H1 (cell line): ENCODE measurements at regions not wholly inside any gene's neighbourhood (a gene's known extent, or its start where the extent isn't known, plus 50 kb on each side); places are given as distances from the start of the nearest gene placed in this dataset.

Source experiments
- CTCF ChIA-PET: fragments of 300-600 bp; sonication (Branson Sonifier 250); formaldehyde crosslinking; loops from one replicate; lab custom pipeline; 2021; ENCODE audit not compliant: partially characterized antibody; lab: Charles Lee
- POLR2A ChIA-PET: fragments of 300-600 bp; sonication (Branson Sonifier 250); formaldehyde crosslinking; loops from one replicate; lab custom pipeline; 2021; ENCODE audit warnings: inconsistent platforms; ENCODE audit not compliant: partially characterized antibody; lab: Charles Lee
- DNase-seq, 2 experiments: peaks; one replicate each; pipeline versions ENCODE4 v3.0.0 to v3.0.0-alpha.2; 2010 to 2022; ENCODE audit warnings: low spot score in 2 of 2, low read depth in 1 of 2, mixed read lengths in 1 of 2
- FAIRE-seq: peaks from 2 replicates; lab custom pipeline; 2011; peaks lifted over from hg19 to GRCh38; lab: Jason Lieb, UNC
- H2AFZ ChIP-seq: 2 replicates; pipeline ENCODE4 v1.8.1; 2012; ENCODE audit warnings: low read length, inconsistent platforms
- H2AK5ac ChIP-seq: 2 replicates; pipeline ENCODE4 v1.6.1; 2013; ENCODE audit warnings: low read depth, low read length
- H2BK120ac ChIP-seq: replicated peaks from 2 replicates; pipeline ENCODE3; 2013; ENCODE audit warnings: low read depth, low read length, inconsistent platforms
- H2BK12ac ChIP-seq: 2 replicates; pipeline ENCODE4 v1.6.1; 2013; ENCODE audit warnings: low read depth, low read length
- H2BK15ac ChIP-seq: 2 replicates; pipeline ENCODE4 v1.6.1; 2013; ENCODE audit warnings: low read length
- H2BK20ac ChIP-seq: 2 replicates; pipeline ENCODE4 v1.6.1; 2013; ENCODE audit warnings: low read length
- H2BK5ac ChIP-seq: 2 replicates; pipeline ENCODE4 v1.6.1; 2013; ENCODE audit warnings: low read depth, low read length
- H3K14ac ChIP-seq: 2 replicates; pipeline ENCODE4 v1.6.1; 2013; ENCODE audit warnings: inconsistent platforms; ENCODE audit not compliant: insufficient read length
- H3K18ac ChIP-seq: 2 replicates; pipeline ENCODE4 v1.6.1; 2013; ENCODE audit warnings: low read length; ENCODE audit errors: extremely low read depth
- H3K23ac ChIP-seq: 2 replicates; pipeline ENCODE4 v1.6.1; 2013; ENCODE audit warnings: inconsistent platforms; ENCODE audit not compliant: insufficient read length
- H3K23me2 ChIP-seq: 2 replicates; pipeline ENCODE4 v1.6.1; 2013; ENCODE audit warnings: low read depth, low read length
- H3K27ac ChIP-seq: 2 replicates; pipeline ENCODE4 v1.6.1; 2011; ENCODE audit warnings: low read depth, low read length, inconsistent platforms
- H3K27me3 ChIP-seq, 4 experiments: replicated peaks in 1 of 4; 1 replicate in 1 of 4; 2 replicates in 3 of 4; pipeline versions ENCODE4 v1.6.1 to v1.8.1; 2011 to 2013; ENCODE audit warnings: low read length in 3 of 4, mild to moderate bottlenecking in 3 of 4, inconsistent platforms in 2 of 4, mixed read lengths in 2 of 4, moderate library complexity in 1 of 4; ENCODE audit not compliant: control insufficient read depth in 3 of 4, insufficient read depth in 3 of 4; ENCODE audit errors: extremely low read depth in 1 of 4
- H3K36me3 ChIP-seq, 4 experiments: 2 replicates each; pipeline versions ENCODE4 v1.6.1 to v1.8.1; 2011 to 2013; ENCODE audit warnings: mild to moderate bottlenecking in 4 of 4, low read length in 3 of 4, moderate library complexity in 2 of 4, control low read depth in 1 of 4, inconsistent platforms in 1 of 4; ENCODE audit not compliant: insufficient read depth in 4 of 4, control insufficient read depth in 2 of 4
- H3K4ac ChIP-seq: replicated peaks from 2 replicates; pipeline ENCODE3; 2013; ENCODE audit warnings: low read length, low read depth, mixed read lengths, inconsistent platforms; ENCODE audit not compliant: insufficient read length
- H3K4me1 ChIP-seq, 4 experiments: replicated peaks in 1 of 4; 1 replicate in 1 of 4; 2 replicates in 3 of 4; pipeline versions ENCODE4 v1.6.1 to v1.8.1; 2011 to 2013; ENCODE audit warnings: low read length in 3 of 4, inconsistent platforms in 2 of 4, mixed read lengths in 1 of 4; ENCODE audit not compliant: insufficient read depth in 4 of 4, control insufficient read depth in 3 of 4
- H3K4me2 ChIP-seq, 2 experiments: 2 replicates each; pipeline versions ENCODE4 v1.6.1 to v1.8.1; 2011 to 2013; ENCODE audit warnings: low read depth in 2 of 2, low read length in 2 of 2, control low read depth in 1 of 2, inconsistent platforms in 1 of 2, mild to moderate bottlenecking in 1 of 2; ENCODE audit not compliant: insufficient read depth in 1 of 2
- H3K4me3 ChIP-seq, 4 experiments: fragments of 200-600, 300-600 bp in 1 of 4; sonication (generic), shearing (Covaris generic), sonication (Bioruptor Twin) in 1 of 4; 2 replicates each; pipeline versions ENCODE4 v1.5.1 to v1.8.1; 2011 to 2016; ENCODE audit warnings: low read length in 4 of 4, low read depth in 3 of 4, control low read depth in 2 of 4, inconsistent platforms in 2 of 4, mild to moderate bottlenecking in 2 of 4, mixed read lengths in 1 of 4, moderate library complexity in 1 of 4; ENCODE audit not compliant: insufficient read depth in 2 of 4; ENCODE audit errors: extremely low read depth in 1 of 4
- H3K56ac ChIP-seq: replicated peaks from 2 replicates; pipeline ENCODE3; 2013; ENCODE audit warnings: low read depth, mild to moderate bottlenecking, mixed read lengths, low read length, inconsistent platforms; ENCODE audit not compliant: insufficient read length
- H3K79me1 ChIP-seq: 2 replicates; pipeline ENCODE4 v1.6.1; 2013; ENCODE audit warnings: low read depth, low read length, control low read depth
- H3K79me2 ChIP-seq, 2 experiments: 2 replicates each; pipeline versions ENCODE4 v1.6.1 to v1.8.1; 2012 to 2013; ENCODE audit warnings: low read length in 2 of 2, mild to moderate bottlenecking in 2 of 2, inconsistent platforms in 1 of 2; ENCODE audit not compliant: insufficient read depth in 2 of 2, control insufficient read depth in 1 of 2
- H3K9ac ChIP-seq, 4 experiments: replicated peaks in 1 of 4; 1 replicate in 1 of 4; 2 replicates in 3 of 4; pipeline versions ENCODE4 v1.6.1 to v1.8.1; 2011 to 2013; ENCODE audit warnings: low read depth in 3 of 4, low read length in 3 of 4, control low read depth in 2 of 4, mild to moderate bottlenecking in 2 of 4, moderate library complexity in 2 of 4, inconsistent platforms in 1 of 4; ENCODE audit errors: extremely low read depth in 1 of 4
- H3K9me3 ChIP-seq, 2 experiments: 2 replicates each; pipeline versions ENCODE4 v1.6.1 to v1.8.1; 2012 to 2013; ENCODE audit warnings: mild to moderate bottlenecking in 2 of 2, moderate library complexity in 2 of 2, control low read depth in 1 of 2, inconsistent platforms in 1 of 2, low read depth in 1 of 2, low read length in 1 of 2, mixed read lengths in 1 of 2; ENCODE audit not compliant: insufficient read depth in 2 of 2
- H4K20me1 ChIP-seq, 2 experiments: replicated peaks in 1 of 2; 2 replicates each; pipeline versions ENCODE3 to v1.8.1; 2011 to 2013; ENCODE audit warnings: inconsistent platforms in 2 of 2, low read length in 2 of 2, mild to moderate bottlenecking in 1 of 2; ENCODE audit not compliant: insufficient read depth in 2 of 2, control insufficient read depth in 1 of 2
- H4K5ac ChIP-seq: 2 replicates; pipeline ENCODE4 v1.6.1; 2013; ENCODE audit warnings: low read length, low read depth, mixed read lengths, inconsistent platforms; ENCODE audit not compliant: insufficient read length
- H4K8ac ChIP-seq: 2 replicates; pipeline ENCODE4 v1.8.0; 2013; ENCODE audit warnings: mild to moderate bottlenecking, moderate library complexity, low read length, inconsistent platforms; ENCODE audit not compliant: insufficient read depth; ENCODE audit errors: extremely low read depth
- H4K91ac ChIP-seq: replicated peaks from 2 replicates; pipeline ENCODE3; 2013; ENCODE audit warnings: low read length, mixed read lengths, inconsistent platforms; ENCODE audit not compliant: insufficient read length
- CTBP2 ChIP-seq: IDR thresholded peaks from 2 replicates; pipeline ENCODE4 v1.7.0; 2011; ENCODE audit warnings: borderline replicate concordance, mild to moderate bottlenecking, moderate library complexity, mixed read lengths, low read length; ENCODE audit not compliant: insufficient read depth, insufficient read length
- FOSL1 ChIP-seq: IDR thresholded peaks from 2 replicates; pipeline ENCODE4 v1.6.1; 2011; ENCODE audit warnings: mild to moderate bottlenecking, low read depth, low read length, moderate library complexity; ENCODE audit not compliant: insufficient read depth
- KDM5A ChIP-seq: fragments of 200-600 bp; IDR thresholded peaks from 2 replicates; pipeline ENCODE4 v1.7.1; 2012; ENCODE audit warnings: mild to moderate bottlenecking, low read length, inconsistent platforms, mixed read lengths
- RNF2 ChIP-seq: fragments of 200-900, 300-1000 bp; sonication (generic); IDR thresholded peaks from 2 replicates; pipeline ENCODE4 v1.7.1; 2016; ENCODE audit warnings: borderline replicate concordance, low read depth, mild to moderate bottlenecking, antibody characterized with exemption, low read length; ENCODE audit not compliant: poor library complexity, severe bottlenecking; ENCODE audit errors: missing control alignments
- WGBS, 2 experiments: shearing (Covaris generic) in 1 of 2; methylation state at CpG; one replicate each; pipeline versions ENCODE4 v1.1.6 to v1.1.7; 2013 to 2015; ENCODE audit warnings: low lambda C conversion rate in 2 of 2, mixed read lengths in 2 of 2, inconsistent platforms in 1 of 2, low coverage in 1 of 2, missing lambda C conversion rate in 1 of 2; ENCODE audit not compliant: insufficient replicate concordance in 2 of 2, insufficient coverage in 1 of 2, insufficient read length in 1 of 2; ENCODE audit errors: extremely low coverage in 1 of 2, missing lambda C conversion rate in 1 of 2; 5-methylcytosine and 5-hydroxymethylcytosine counted together

GRCh38 chr10:47081264-47081663 lies 170.0 kb downstream of the PTPN20 start:
- Histone ChIP-seq H2BK120ac (no peak overlapping the region), H4K91ac (no peak overlapping the region), H3K23ac (no peak overlapping the region), H3K9ac (no peak overlapping the region), H4K8ac (no peak overlapping the region), H3K79me1 (no peaks in the 10 kb centered on the region), H2BK5ac (no peak overlapping the region), H4K20me1 (no peaks in the 10 kb centered on the region), H2AFZ (no peak overlapping the region), H3K4me3 (no peak overlapping the region), H3K56ac (no peak overlapping the region), H3K18ac (no peak overlapping the region), H3K36me3 (no peaks in the 10 kb centered on the region), H3K79me2 (no peaks in the 10 kb centered on the region), H3K14ac (no peak overlapping the region), H3K4me1 (no peaks in the 10 kb centered on the region), H2AK5ac (no peak overlapping the region), H3K27me3 (no peaks in the 10 kb centered on the region), H3K9me3 (no peaks in the 10 kb centered on the region), H2BK15ac (no peak overlapping the region), H3K4ac (no peak overlapping the region), H2BK20ac (no peak overlapping the region), H2BK12ac (no peak overlapping the region), H4K5ac (no peak overlapping the region), H3K27ac (no peak overlapping the region), H3K23me2 (no peaks in the 10 kb centered on the region), H3K4me2 (no peak overlapping the region)
- FAIRE-seq: no peak
- DNase-seq: no peak
- ChIA-PET CTCF (interaction anchor here (1.6 kb wide), 1 partner anchor 14 kb away, joined by 3 read pairs; no protein-coding TSS in a partner anchor), POLR2A (no interaction called here)
- WGBS, 2 experiments: 98% methylated on average over 4 of the region's 4 CpGs; no CpG with 5 or more reads in 1 of the 2 experiments
- TF ChIP-seq RNF2 (no peak), CTBP2 (no peak), KDM5A (no peak), FOSL1 (no peak)
